ENCODE measurements at regions not wholly inside any gene's neighbourhood (a gene's known extent, or its start where the extent isn't known, plus 50 kb on each side); places are given as distances from the start of the nearest gene placed in this dataset.

DNA sequence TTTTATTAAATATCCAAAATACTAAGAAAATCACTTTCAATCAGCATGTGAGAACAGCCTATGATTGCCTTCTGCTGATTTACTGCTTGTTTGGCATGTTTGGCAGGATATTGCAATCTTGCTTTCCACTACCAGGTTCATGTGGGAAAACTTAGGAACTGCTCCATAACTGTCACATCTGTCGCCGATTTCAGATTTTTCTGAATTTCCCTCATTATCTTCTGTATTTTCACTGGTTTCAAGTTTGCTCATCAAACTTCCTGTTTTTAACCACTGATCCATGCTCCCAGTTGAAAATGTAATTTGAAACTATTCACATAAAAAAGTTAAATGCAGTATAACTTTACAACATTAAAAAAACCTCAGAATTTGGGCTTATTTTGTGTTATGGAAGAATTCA lies 93.0 kb downstream of the NFKBIZ start:
- Histone ChIP-seq H3K36me3 (no peaks in the 10 kb centered on the region), H3K9me3 (no peaks in the 10 kb centered on the region), H3K4me1 (peaks cover 0 to 4% (median 0%) of the 10 kb centered on the region in 4 donors), H3K27me3 (no peaks in the 10 kb centered on the region), H3K27ac (no peak overlapping the region), H3K4me3 (no peak overlapping the region)
- intact Hi-C loops (cut with DNase I): no loop called here
- TF ChIP-seq, protein P1, sequence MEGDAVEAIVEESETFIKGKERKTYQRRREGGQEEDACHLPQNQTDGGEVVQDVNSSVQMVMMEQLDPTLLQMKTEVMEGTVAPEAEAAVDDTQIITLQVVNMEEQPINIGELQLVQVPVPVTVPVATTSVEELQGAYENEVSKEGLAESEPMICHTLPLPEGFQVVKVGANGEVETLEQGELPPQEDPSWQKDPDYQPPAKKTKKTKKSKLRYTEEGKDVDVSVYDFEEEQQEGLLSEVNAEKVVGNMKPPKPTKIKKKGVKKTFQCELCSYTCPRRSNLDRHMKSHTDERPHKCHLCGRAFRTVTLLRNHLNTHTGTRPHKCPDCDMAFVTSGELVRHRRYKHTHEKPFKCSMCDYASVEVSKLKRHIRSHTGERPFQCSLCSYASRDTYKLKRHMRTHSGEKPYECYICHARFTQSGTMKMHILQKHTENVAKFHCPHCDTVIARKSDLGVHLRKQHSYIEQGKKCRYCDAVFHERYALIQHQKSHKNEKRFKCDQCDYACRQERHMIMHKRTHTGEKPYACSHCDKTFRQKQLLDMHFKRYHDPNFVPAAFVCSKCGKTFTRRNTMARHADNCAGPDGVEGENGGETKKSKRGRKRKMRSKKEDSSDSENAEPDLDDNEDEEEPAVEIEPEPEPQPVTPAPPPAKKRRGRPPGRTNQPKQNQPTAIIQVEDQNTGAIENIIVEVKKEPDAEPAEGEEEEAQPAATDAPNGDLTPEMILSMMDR (IDR thresholded peaks at IDR 0.05): no peak
- TF ChIP-seq POLR2A (IDR thresholded peaks at IDR 0.05): no peak
- peak in 2 of 4 donors; percentile 16 to 18 for ATAC-seq
- WGBS (ENCODE audit: insufficient coverage, low coverage, low lambda C conversion rate, missing lambda C conversion rate): 27% methylated on average over 2 of the region's 2 CpGs
- DNase-seq: no peak

DNA sequence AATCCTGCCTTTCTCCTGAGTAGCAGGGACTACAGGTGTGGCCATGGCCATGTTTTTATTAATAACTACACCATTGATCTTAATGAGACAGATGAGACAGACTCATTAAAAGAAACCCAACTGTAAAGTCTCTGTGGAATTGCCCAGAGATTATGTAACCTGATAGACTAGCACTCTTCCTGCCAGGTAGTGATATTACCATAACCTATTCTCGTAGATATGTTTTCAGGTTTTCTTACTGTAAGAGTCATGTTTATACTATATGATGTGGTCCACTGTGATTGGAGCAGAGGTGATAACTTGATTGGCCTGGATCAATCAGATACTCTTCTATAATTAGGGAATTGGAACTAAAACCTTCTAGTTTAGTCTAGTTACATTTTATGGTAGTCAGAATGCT lies 93.7 kb downstream of the NFKBIZ start:
- H3K27ac ChIP-seq: no peak overlapping the region
- DNase-seq: no peak
- H3K9me3 ChIP-seq: no peaks in the 10 kb centered on the region
- no peaks in the 10 kb centered on the region for H3K27me3 ChIP-seq
- ATAC-seq: no peak
- intact Hi-C loops (cut with DNase I): no loop called here
- WGBS (ENCODE audit: insufficient coverage, low coverage, low lambda C conversion rate, missing lambda C conversion rate): 78% methylated on average over 1 of the region's 1 CpG
- TF ChIP-seq POLR2A (IDR thresholded peaks at IDR 0.05): no peak
- TF ChIP-seq, protein P1 (IDR thresholded peaks at IDR 0.05): no peak
- no peak overlapping the region for H3K4me3 ChIP-seq
- peaks cover 0 to 3% (median 0%) of the 10 kb centered on the region in 4 donors for H3K4me1 ChIP-seq
- H3K36me3 ChIP-seq: no peaks in the 10 kb centered on the region

DNA sequence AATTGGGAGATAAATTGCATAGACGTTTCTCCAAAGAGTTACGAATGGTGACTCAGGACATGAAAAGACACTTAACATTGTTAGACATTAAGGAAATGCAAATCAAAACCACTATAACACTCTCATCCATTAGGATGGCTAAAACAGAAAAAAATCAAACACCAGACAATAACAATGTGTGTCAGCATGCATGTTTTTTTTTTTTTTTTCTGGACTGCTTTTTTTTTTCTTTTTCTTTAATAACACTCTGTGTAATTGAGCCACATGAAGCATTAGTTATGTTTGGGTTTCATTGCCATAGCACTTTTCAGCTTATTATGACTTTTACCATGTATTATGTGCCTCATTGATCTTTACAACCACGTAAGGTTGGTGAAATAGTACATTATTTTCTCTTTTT lies 95.0 kb downstream of the NFKBIZ start:
- no peaks in the 10 kb centered on the region for H3K4me1 ChIP-seq
- DNase-seq: no peak
- H3K4me3 ChIP-seq: no peak overlapping the region
- intact Hi-C loops (cut with DNase I): no loop called here
- no peaks in the 10 kb centered on the region for H3K9me3 ChIP-seq
- TF ChIP-seq, protein P1 (IDR thresholded peaks at IDR 0.05): no peak
- TF ChIP-seq POLR2A (IDR thresholded peaks at IDR 0.05): no peak
- no peaks in the 10 kb centered on the region for H3K36me3 ChIP-seq
- no peaks in the 10 kb centered on the region for H3K27me3 ChIP-seq
- 80% methylated on average over 3 of the region's 3 CpGs for WGBS (ENCODE audit: insufficient coverage, low coverage, low lambda C conversion rate, missing lambda C conversion rate)
- no peak overlapping the region for H3K27ac ChIP-seq
- ATAC-seq: no peak

DNA sequence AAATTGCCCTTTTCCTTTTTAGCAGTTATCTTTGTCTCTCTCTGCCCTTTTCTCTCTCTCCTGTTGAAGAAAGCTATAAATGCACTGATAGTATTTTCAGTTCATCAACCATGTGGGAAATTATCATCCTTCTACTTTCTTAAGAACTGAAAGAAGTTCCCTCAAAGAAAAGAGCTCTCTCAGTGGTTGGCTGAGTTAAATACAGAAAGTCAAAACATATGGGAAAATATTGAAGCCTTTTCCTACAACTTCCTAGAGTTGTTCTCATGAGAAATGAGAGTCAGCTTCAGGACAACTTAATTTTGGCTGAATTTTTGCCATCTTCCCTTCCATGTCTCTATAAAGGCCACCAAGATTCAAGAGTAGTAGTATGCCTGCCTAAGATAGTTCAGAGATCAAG lies 96.7 kb downstream of the NFKBIZ start:
- H3K27ac ChIP-seq: no peak overlapping the region
- H3K4me3 ChIP-seq: no peak overlapping the region
- no peak for ATAC-seq
- H3K27me3 ChIP-seq: no peaks in the 10 kb centered on the region
- H3K9me3 ChIP-seq: no peaks in the 10 kb centered on the region
- TF ChIP-seq POLR2A (IDR thresholded peaks at IDR 0.05): no peak
- TF ChIP-seq, protein P1 (IDR thresholded peaks at IDR 0.05): no peak
- H3K36me3 ChIP-seq: no peaks in the 10 kb centered on the region
- intact Hi-C loops (cut with DNase I): no loop called here
- H3K4me1 ChIP-seq: no peaks in the 10 kb centered on the region
- no peak for DNase-seq

DNA sequence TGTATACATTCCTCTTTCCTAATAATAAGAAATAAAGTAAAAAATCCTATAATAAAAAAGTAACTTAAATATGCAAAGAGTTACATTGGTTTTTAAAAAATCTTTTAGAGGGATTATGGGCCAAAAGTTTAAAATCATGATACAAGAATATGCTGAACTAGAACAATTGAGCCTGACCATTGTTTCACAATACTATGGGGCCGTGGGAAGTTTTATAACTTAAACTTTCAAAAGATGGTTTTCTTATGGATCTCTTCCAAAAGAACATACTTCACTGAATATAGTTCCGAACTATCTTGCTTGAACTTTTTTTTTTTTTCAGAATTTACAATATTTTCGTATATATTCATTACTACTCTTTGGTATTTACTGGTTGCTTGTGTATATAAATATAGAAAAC lies 97.6 kb downstream of the NFKBIZ start:
- Histone ChIP-seq H3K27ac (no peak overlapping the region), H3K4me1 (no peaks in the 10 kb centered on the region), H3K4me3 (no peak overlapping the region), H3K9me3 (no peaks in the 10 kb centered on the region), H3K27me3 (no peaks in the 10 kb centered on the region), H3K36me3 (no peaks in the 10 kb centered on the region)
- intact Hi-C loops (cut with DNase I): no loop called here
- WGBS (ENCODE audit: insufficient coverage, low coverage, low lambda C conversion rate, missing lambda C conversion rate): 75% methylated on average over 3 of the region's 3 CpGs
- ATAC-seq: no peak
- TF ChIP-seq POLR2A (IDR thresholded peaks at IDR 0.05): no peak
- TF ChIP-seq, protein P1 (IDR thresholded peaks at IDR 0.05): no peak
- no peak for DNase-seq

All from right lobe of liver (tissue), 6 donors.